HFFc6 (cell line): ENCODE measurements at regions not wholly inside any gene's neighbourhood (a gene's known extent, or its start where the extent isn't known, plus 50 kb on each side); places are given as distances from the start of the nearest gene placed in this dataset.

Experiments
- DNase-seq: peaks from one replicate; pipeline ENCODE4 v3.0.0-alpha.2; 2018
- H3K27ac Mint-ChIP-seq: 2 replicates; pipeline ENCODE4 v1.8.0; 2020; ENCODE audit warnings: mild to moderate bottlenecking, mixed read lengths
- H3K27me3 Mint-ChIP-seq: 2 replicates; pipeline ENCODE4 v1.8.0; 2021; ENCODE audit warnings: mild to moderate bottlenecking, moderate library complexity, mixed read lengths; ENCODE audit not compliant: insufficient read depth
- H3K36me3 Mint-ChIP-seq: 2 replicates; pipeline ENCODE4 v1.8.0; 2021; ENCODE audit warnings: low read depth, mixed read lengths
- H3K4me1 Mint-ChIP-seq: 2 replicates; pipeline ENCODE4 v1.8.0; 2020; ENCODE audit warnings: low read depth, mixed read lengths
- H3K4me3 Mint-ChIP-seq: 2 replicates; pipeline ENCODE4 v1.8.0; 2020; ENCODE audit warnings: mild to moderate bottlenecking, moderate library complexity, mixed read lengths
- H3K9me3 Mint-ChIP-seq: 2 replicates; pipeline ENCODE4 v1.8.0; 2020; ENCODE audit warnings: mild to moderate bottlenecking, mixed read lengths
- TF ChIP-seq, protein P1 (sequence below): fragments of 200-600 bp; sonication (generic); IDR thresholded peaks from 2 replicates; pipeline ENCODE4 v1.5.0; 2021; ENCODE audit warnings: antibody characterized with exemption, mild to moderate bottlenecking

GRCh38 chr4:81639248-81639647 lies 167.5 kb upstream of the RASGEF1B start:
- Mint-ChIP-seq H3K36me3 (no peaks in the 10 kb centered on the region), H3K27ac (no peak overlapping the region), H3K27me3 (peaks cover 2% of the 10 kb centered on the region; the same call in 1 of the 2 replicates), H3K4me1 (no peaks in the 10 kb centered on the region), H3K4me3 (no peak overlapping the region), H3K9me3 (peaks cover 20% of the 10 kb centered on the region)
- no peak for DNase-seq
- TF ChIP-seq, protein P1, sequence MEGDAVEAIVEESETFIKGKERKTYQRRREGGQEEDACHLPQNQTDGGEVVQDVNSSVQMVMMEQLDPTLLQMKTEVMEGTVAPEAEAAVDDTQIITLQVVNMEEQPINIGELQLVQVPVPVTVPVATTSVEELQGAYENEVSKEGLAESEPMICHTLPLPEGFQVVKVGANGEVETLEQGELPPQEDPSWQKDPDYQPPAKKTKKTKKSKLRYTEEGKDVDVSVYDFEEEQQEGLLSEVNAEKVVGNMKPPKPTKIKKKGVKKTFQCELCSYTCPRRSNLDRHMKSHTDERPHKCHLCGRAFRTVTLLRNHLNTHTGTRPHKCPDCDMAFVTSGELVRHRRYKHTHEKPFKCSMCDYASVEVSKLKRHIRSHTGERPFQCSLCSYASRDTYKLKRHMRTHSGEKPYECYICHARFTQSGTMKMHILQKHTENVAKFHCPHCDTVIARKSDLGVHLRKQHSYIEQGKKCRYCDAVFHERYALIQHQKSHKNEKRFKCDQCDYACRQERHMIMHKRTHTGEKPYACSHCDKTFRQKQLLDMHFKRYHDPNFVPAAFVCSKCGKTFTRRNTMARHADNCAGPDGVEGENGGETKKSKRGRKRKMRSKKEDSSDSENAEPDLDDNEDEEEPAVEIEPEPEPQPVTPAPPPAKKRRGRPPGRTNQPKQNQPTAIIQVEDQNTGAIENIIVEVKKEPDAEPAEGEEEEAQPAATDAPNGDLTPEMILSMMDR = no peak

GRCh38 chr4:81638698-81639097 lies 167.0 kb upstream of the RASGEF1B start:
- no peak for DNase-seq
- Mint-ChIP-seq H3K4me3 (no peak overlapping the region), H3K27me3 (peaks cover 2% of the 10 kb centered on the region; the same call in 1 of the 2 replicates), H3K4me1 (no peaks in the 10 kb centered on the region), H3K9me3 (peaks cover 25% of the 10 kb centered on the region), H3K36me3 (no peaks in the 10 kb centered on the region), H3K27ac (no peak overlapping the region)
- TF ChIP-seq, protein P1 = no peak

GRCh38 chr4:81635739-81636138 lies 164.0 kb upstream of the RASGEF1B start:
- TF ChIP-seq, protein P1 = no peak
- H3K9me3 Mint-ChIP-seq = peaks cover 22% of the 10 kb centered on the region
- H3K27ac Mint-ChIP-seq = no peak overlapping the region
- no peaks in the 10 kb centered on the region; the same call in 1 of the 2 replicates for H3K27me3 Mint-ChIP-seq
- no peaks in the 10 kb centered on the region for H3K4me1 Mint-ChIP-seq
- H3K36me3 Mint-ChIP-seq = no peaks in the 10 kb centered on the region
- no peak overlapping the region for H3K4me3 Mint-ChIP-seq
- no peak for DNase-seq

DNA sequence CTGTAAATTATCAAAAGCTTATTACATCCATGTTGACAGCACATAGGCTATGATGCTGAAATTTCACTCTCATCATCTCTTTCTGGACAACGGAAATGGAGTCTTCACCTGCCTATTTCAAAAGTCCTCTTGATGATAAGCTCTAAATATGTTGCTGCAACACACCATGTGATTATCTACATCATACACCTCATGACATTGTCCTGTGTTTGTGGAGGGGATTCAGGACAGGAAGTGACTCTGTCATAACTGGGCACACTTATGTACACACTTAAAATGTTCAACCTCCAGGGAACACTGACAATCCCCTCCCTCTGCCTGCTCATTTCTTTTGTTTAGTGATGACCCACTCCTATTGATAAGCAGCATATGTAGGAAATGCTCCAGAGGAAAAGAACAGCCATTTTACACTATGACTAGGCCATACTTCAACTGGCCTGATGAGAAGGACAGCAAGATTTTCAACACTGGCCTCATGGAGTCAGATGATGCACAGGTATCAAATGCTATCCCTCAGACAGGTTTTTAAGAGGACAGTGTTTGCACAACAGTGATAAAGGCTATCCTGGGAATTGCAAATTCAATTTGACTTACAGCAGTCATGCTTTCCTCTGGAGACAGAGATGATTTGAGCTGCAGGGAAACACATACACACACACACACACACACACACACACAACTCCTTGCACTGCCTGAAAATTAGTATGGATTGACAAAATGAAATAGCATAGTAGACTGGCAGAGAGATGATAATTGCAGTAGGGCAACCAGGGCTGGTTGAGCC lies 163.3 kb upstream of the RASGEF1B start:
- H3K4me1 Mint-ChIP-seq = no peaks in the 10 kb centered on the region
- no peak overlapping the region for H3K27ac Mint-ChIP-seq
- no peak overlapping the region for H3K4me3 Mint-ChIP-seq
- no peaks in the 10 kb centered on the region for H3K27me3 Mint-ChIP-seq
- peaks cover 21% of the 10 kb centered on the region for H3K9me3 Mint-ChIP-seq
- H3K36me3 Mint-ChIP-seq = no peaks in the 10 kb centered on the region
- TF ChIP-seq, protein P1 = no peak
- no peak for DNase-seq

DNA sequence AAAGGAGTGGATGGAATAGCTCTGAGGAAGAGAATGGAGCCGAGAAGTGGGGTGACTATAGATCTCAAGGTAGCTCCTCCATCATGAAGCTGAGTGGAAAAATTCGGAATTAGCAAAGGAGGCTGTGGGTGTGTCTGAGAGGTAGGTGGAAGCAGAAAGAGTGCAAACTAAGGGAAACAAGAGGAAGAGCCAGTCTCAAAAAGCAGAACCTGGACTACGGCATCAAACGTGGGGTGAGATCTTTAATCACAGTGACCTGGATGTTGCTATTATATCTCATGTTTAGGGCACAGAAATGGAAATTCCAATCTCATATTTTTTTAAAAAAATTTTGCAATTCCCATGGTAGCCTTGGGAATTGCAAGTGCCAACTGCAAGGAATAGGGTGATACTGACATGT lies 162.5 kb upstream of the RASGEF1B start:
- no peak overlapping the region for H3K27ac Mint-ChIP-seq
- H3K9me3 Mint-ChIP-seq = peaks cover 22% of the 10 kb centered on the region
- no peaks in the 10 kb centered on the region; the same call in 1 of the 2 replicates for H3K36me3 Mint-ChIP-seq
- H3K4me3 Mint-ChIP-seq = no peak overlapping the region
- no peaks in the 10 kb centered on the region for H3K4me1 Mint-ChIP-seq
- TF ChIP-seq, protein P1 = no peak
- DNase-seq = no peak
- H3K27me3 Mint-ChIP-seq = no peaks in the 10 kb centered on the region
